GM23338 (cell line): ENCODE measurements at regions not wholly inside any gene's neighbourhood (a gene's known extent, or its start where the extent isn't known, plus 50 kb on each side); places are given as distances from the start of the nearest gene placed in this dataset.

Experiments used
- ATAC-seq: fragments of 200-7000 bp; cut with Tn5 transposase; 3 replicates; pipeline ENCODE4 v1.9.1; 2020
- DNase-seq: peaks from one replicate; pipeline ENCODE4 v3.0.0-alpha.2; 2015; ENCODE audit warnings: low spot score
- H2AFZ ChIP-seq: fragments of 200-600 bp; sonication (generic); 2 replicates; pipeline ENCODE4 v1.8.0; 2016; ENCODE audit warnings: antibody characterized with exemption, mild to moderate bottlenecking, moderate library complexity
- H3F3A ChIP-seq: fragments of 200-600 bp; sonication (generic); replicated peaks from 2 replicates; pipeline ENCODE4 v1.8.0; 2017; ENCODE audit warnings: antibody characterized with exemption, mixed run types, low read depth
- H3K27ac ChIP-seq: fragments of 200-600 bp; sonication (generic); 2 replicates; pipeline ENCODE4 v1.6.1; 2016; ENCODE audit warnings: low read depth
- H3K27me3 ChIP-seq: fragments of 200-600 bp; sonication (generic); 2 replicates; pipeline ENCODE4 v1.8.0; 2016; ENCODE audit warnings: mild to moderate bottlenecking, mixed run types, moderate library complexity; ENCODE audit not compliant: insufficient read depth
- H3K36me3 ChIP-seq: fragments of 200-600 bp; sonication (generic); 2 replicates; pipeline ENCODE4 v1.8.0; 2016; ENCODE audit warnings: mild to moderate bottlenecking; ENCODE audit not compliant: insufficient read depth
- H3K4me1 ChIP-seq: fragments of 200-600 bp; sonication (generic); 2 replicates; pipeline ENCODE4 v1.8.0; 2016; ENCODE audit warnings: mild to moderate bottlenecking, moderate library complexity; ENCODE audit not compliant: insufficient read depth
- H3K4me2 ChIP-seq: fragments of 200-600 bp; sonication (generic); 2 replicates; pipeline ENCODE4 v1.7.1; 2017; ENCODE audit warnings: mixed run types
- H3K4me3 ChIP-seq: fragments of 200-600 bp; sonication (generic); 2 replicates; pipeline ENCODE4 v1.6.1; 2016; ENCODE audit warnings: mixed run types
- H3K79me2 ChIP-seq: fragments of 200-600 bp; sonication (generic); replicated peaks from 2 replicates; pipeline ENCODE4 v1.8.0; 2017; ENCODE audit warnings: mild to moderate bottlenecking; ENCODE audit not compliant: insufficient read depth
- H3K9me2 ChIP-seq: fragments of 200-600 bp; sonication (generic); 2 replicates; pipeline ENCODE4 v1.8.0; 2017; ENCODE audit not compliant: insufficient read depth
- H4K20me1 ChIP-seq: fragments of 200-600 bp; sonication (generic); replicated peaks from 2 replicates; pipeline ENCODE4 v1.8.0; 2017; ENCODE audit warnings: mild to moderate bottlenecking; ENCODE audit not compliant: insufficient read depth
- H3K27ac Mint-ChIP-seq: 2 replicates; pipeline ENCODE4 v1.8.0; 2020; ENCODE audit warnings: inconsistent platforms, mild to moderate bottlenecking, moderate library complexity, mixed read lengths
- H3K27me3 Mint-ChIP-seq: 3 replicates; pipeline ENCODE4 v1.8.0; 2022; ENCODE audit warnings: low read depth, mild to moderate bottlenecking, moderate library complexity, mixed read lengths, inconsistent platforms; ENCODE audit not compliant: insufficient read depth, poor library complexity
- H3K36me3 Mint-ChIP-seq: 3 replicates; pipeline ENCODE4 v1.8.0; 2021; ENCODE audit warnings: low read depth, mild to moderate bottlenecking, inconsistent platforms, moderate library complexity, mixed read lengths
- H3K4me1 Mint-ChIP-seq: 3 replicates; pipeline ENCODE4 v1.8.0; 2020; ENCODE audit warnings: mild to moderate bottlenecking, inconsistent platforms, mixed read lengths
- H3K4me3 Mint-ChIP-seq: 3 replicates; pipeline ENCODE4 v1.8.0; 2021; ENCODE audit warnings: moderate library complexity, mild to moderate bottlenecking, inconsistent platforms, mixed read lengths
- H3K9me3 Mint-ChIP-seq: 3 replicates; pipeline ENCODE4 v1.8.0; 2020; ENCODE audit warnings: moderate library complexity, mild to moderate bottlenecking, inconsistent platforms, mixed read lengths
- CREB1 ChIP-seq: fragments of 250-450 bp; sonication (Bioruptor Pico); IDR thresholded peaks from 2 replicates; pipeline ENCODE4 v1.5.0; 2020; ENCODE audit warnings: low read depth, mild to moderate bottlenecking, moderate library complexity
- ETS1 ChIP-seq: IDR thresholded peaks from 2 replicates; pipeline ENCODE4 v1.6.1; 2016; ENCODE audit warnings: antibody characterized with exemption
- EZH2 ChIP-seq: fragments of 200-600 bp; sonication (generic); IDR thresholded peaks from one replicate; pipeline ENCODE4 v1.8.0; 2017; ENCODE audit warnings: antibody characterized with exemption, mild to moderate bottlenecking, low read depth; ENCODE audit not compliant: unreplicated experiment
- EZH2phosphoT487 ChIP-seq: fragments of 200-600 bp; sonication (generic); IDR thresholded peaks from one replicate; pipeline ENCODE4 v1.8.1; 2018; ENCODE audit warnings: antibody characterized with exemption; ENCODE audit not compliant: unreplicated experiment
- NANOG ChIP-seq: IDR thresholded peaks from 2 replicates; pipeline ENCODE4 v1.6.1; 2016; ENCODE audit warnings: antibody characterized with exemption, borderline replicate concordance
- POLR2AphosphoS5 ChIP-seq: IDR thresholded peaks from 2 replicates; pipeline ENCODE4 v1.6.1; 2016; ENCODE audit warnings: antibody characterized with exemption, low read depth
- REST ChIP-seq: IDR thresholded peaks from one replicate; pipeline ENCODE4 v1.6.1; 2018; ENCODE audit warnings: antibody characterized with exemption; ENCODE audit not compliant: unreplicated experiment
- STAT1 ChIP-seq: IDR thresholded peaks from one replicate; pipeline ENCODE4 v1.6.1; 2016; ENCODE audit warnings: antibody characterized with exemption; ENCODE audit not compliant: unreplicated experiment
- ZNF114 ChIP-seq: fragments of 250-450 bp; sonication (Bioruptor Pico); IDR thresholded peaks from 2 replicates; pipeline ENCODE4 v1.5.0; 2020; ENCODE audit warnings: mild to moderate bottlenecking, moderate library complexity
- ZNF331 ChIP-seq: fragments of 250-450 bp; sonication (Bioruptor Pico); IDR thresholded peaks from 2 replicates; pipeline ENCODE4 v1.5.0; 2020; ENCODE audit warnings: low read depth, mild to moderate bottlenecking, moderate library complexity
- ZNF462 ChIP-seq: fragments of 250-450 bp; sonication (Bioruptor Pico); IDR thresholded peaks from 2 replicates; pipeline ENCODE4 v1.5.0; 2020; ENCODE audit warnings: mild to moderate bottlenecking, moderate library complexity

GRCh38 chr1:244160455-244161235 lies 109.6 kb downstream of the ZBTB18 start (continued):
- TF ChIP-seq ZNF331 (CRISPR knock-in tag) (no peak), POLR2AphosphoS5 (no peak), NANOG (no peak), EZH2phosphoT487 (no peak), REST (no peak), STAT1 (no peak), EZH2 (no peak)

GRCh38 chr1:244161236-244161510 lies 110.1 kb downstream of the ZBTB18 start:
- H3K36me3 ChIP-seq = no peaks in the 10 kb centered on the region
- no peaks in the 10 kb centered on the region for H4K20me1 ChIP-seq
- no peak overlapping the region for H2AFZ ChIP-seq
- Mint-ChIP-seq H3K36me3 (peaks cover 2% of the 10 kb centered on the region; the same call in 1 of the 3 replicates), H3K4me3 (no peak overlapping the region), H3K27ac (no peak overlapping the region; the same call in 1 of the 2 replicates), H3K27me3 (no peaks in the 10 kb centered on the region), H3K9me3 (no peaks in the 10 kb centered on the region; the same call in 2 of the 3 replicates), H3K4me1 (peaks cover 14% of the 10 kb centered on the region)
- H3K9me2 ChIP-seq = peaks cover 21% of the 10 kb centered on the region; the same call in 1 of the 2 replicates
- no peaks in the 10 kb centered on the region for H3K79me2 ChIP-seq
- ATAC-seq (no peak; the same call in 2 of the 3 replicates), DNase-seq (no peak)
- H3K4me2 ChIP-seq = peak overlapping the region; percentile 53; the same call in 1 of the 2 replicates
- H3K4me3 ChIP-seq = no peak overlapping the region
- no peaks in the 10 kb centered on the region for H3F3A ChIP-seq
- no peaks in the 10 kb centered on the region for H3K27me3 ChIP-seq
- peaks cover 24% of the 10 kb centered on the region for H3K4me1 ChIP-seq
- no peak overlapping the region for H3K27ac ChIP-seq
- TF ChIP-seq ZNF462 (CRISPR knock-in tag) (no peak), EZH2 (no peak), ZNF114 (no peak), CREB1 (CRISPR knock-in tag) (no peak), ETS1 (no peak), ZNF331 (CRISPR knock-in tag) (no peak)
